ENCODE measurements at regions not wholly inside any gene's neighbourhood (a gene's known extent, or its start where the extent isn't known, plus 50 kb on each side); places are given as distances from the start of the nearest gene placed in this dataset.

DNA sequence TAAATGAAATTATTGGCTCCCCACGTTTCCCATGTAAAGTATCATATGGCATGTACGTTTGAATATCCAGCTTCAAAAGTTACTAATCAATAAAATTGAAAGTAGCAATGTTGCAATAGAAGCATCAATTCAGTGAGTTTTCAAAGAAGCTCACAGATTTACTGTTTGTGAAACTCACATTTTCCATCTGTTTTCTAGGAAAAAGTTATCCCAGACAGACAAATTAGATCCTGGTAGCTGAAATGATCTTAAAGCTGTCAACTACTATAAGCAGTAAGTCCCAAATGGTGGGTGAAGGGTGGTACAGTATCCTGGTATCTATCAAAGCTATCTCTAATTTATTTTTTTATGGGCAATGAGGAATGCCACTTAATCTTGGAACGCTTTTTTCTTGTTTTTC, 60.7 kb upstream of the MXRA5 start:
- H3K4me1 ChIP-seq (ENCODE audit: control insufficient read depth, extremely low read depth, insufficient read depth, low read length): no peaks in the 10 kb centered on the region
- no TSS peak for BruUV-seq (replicated peaks)
- no peak overlapping the region for H3K27ac ChIP-seq (ENCODE audit: insufficient read depth, low read depth, low read length)
- no peak for FAIRE-seq
- TF ChIP-seq JUN (IDR thresholded peaks at IDR 0.05; ENCODE audit: borderline replicate concordance, insufficient read depth, insufficient read length, low read depth) (no peak), POLR2AphosphoS5 (IDR thresholded peaks at IDR 0.05; ENCODE audit: insufficient read depth, low read depth, low read length) (no peak), EZH2 (IDR thresholded peaks at IDR 0.05; ENCODE audit: borderline replicate concordance, low read depth, low read length, severe bottlenecking) (no peak), FOS (IDR thresholded peaks at IDR 0.05; ENCODE audit: borderline replicate concordance, insufficient read depth, low read length) (no peak), GATA2 (IDR thresholded peaks at IDR 0.05; ENCODE audit: insufficient read depth, insufficient read length, low read depth, low read length) (no peak), MYC (IDR thresholded peaks at IDR 0.05; ENCODE audit: low read depth, low read length) (no peak), POLR2A (IDR thresholded peaks at IDR 0.05; ENCODE audit: low read depth, low read length) (no peak)
- TF ChIP-seq, protein P1, sequence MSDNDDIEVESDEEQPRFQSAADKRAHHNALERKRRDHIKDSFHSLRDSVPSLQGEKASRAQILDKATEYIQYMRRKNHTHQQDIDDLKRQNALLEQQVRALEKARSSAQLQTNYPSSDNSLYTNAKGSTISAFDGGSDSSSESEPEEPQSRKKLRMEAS (IDR thresholded peaks at IDR 0.05; ENCODE audit: insufficient read depth, insufficient read length): no peak
- TF ChIP-seq, protein P2, sequence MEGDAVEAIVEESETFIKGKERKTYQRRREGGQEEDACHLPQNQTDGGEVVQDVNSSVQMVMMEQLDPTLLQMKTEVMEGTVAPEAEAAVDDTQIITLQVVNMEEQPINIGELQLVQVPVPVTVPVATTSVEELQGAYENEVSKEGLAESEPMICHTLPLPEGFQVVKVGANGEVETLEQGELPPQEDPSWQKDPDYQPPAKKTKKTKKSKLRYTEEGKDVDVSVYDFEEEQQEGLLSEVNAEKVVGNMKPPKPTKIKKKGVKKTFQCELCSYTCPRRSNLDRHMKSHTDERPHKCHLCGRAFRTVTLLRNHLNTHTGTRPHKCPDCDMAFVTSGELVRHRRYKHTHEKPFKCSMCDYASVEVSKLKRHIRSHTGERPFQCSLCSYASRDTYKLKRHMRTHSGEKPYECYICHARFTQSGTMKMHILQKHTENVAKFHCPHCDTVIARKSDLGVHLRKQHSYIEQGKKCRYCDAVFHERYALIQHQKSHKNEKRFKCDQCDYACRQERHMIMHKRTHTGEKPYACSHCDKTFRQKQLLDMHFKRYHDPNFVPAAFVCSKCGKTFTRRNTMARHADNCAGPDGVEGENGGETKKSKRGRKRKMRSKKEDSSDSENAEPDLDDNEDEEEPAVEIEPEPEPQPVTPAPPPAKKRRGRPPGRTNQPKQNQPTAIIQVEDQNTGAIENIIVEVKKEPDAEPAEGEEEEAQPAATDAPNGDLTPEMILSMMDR (IDR thresholded peaks at IDR 0.05; ENCODE audit: extremely low read depth in 1 of 2, insufficient read depth in 1 of 2, low read depth in 1 of 2, low read length in 2 of 2): no peak
- ChIA-PET CTCF (no interaction called here), POLR2A (no interaction called here)
- no peak overlapping the region for H2AFZ ChIP-seq (ENCODE audit: low read depth, low read length)
- H3K9me1 ChIP-seq (replicated peaks; ENCODE audit: control insufficient read depth, extremely low read depth, insufficient read depth, low read length): no peaks in the 10 kb centered on the region
- H4K20me1 ChIP-seq (replicated peaks; ENCODE audit: control insufficient read depth, extremely low read depth, insufficient read depth, low read length): no peaks in the 10 kb centered on the region
- no peaks in the 10 kb centered on the region for H3K79me2 ChIP-seq (ENCODE audit: control insufficient read depth, insufficient read depth, low read length)
- no peaks in the 10 kb centered on the region for H3K9me3 ChIP-seq (replicated peaks; ENCODE audit: control insufficient read depth, insufficient read depth, low read length)
- intact Hi-C loops (cut with micrococcal nuclease): no loop called here
- DNase-seq (ENCODE audit: low read depth, low spot score): no peak
- dilution Hi-C loops (cut with MboI; ENCODE audit: extremely low pct_ligation_motif_present, low sequenced_read_pairs): no loop called here
- H3K36me3 ChIP-seq (ENCODE audit: control insufficient read depth in 2 of 2, extremely low read depth in 1 of 2, insufficient read depth in 2 of 2, low read length in 2 of 2): no peaks in the 10 kb centered on the region
- no peaks in the 10 kb centered on the region for H3K27me3 ChIP-seq (ENCODE audit: control insufficient read depth in 2 of 2, insufficient read depth in 2 of 2, low read length in 2 of 2)
- H3K4me3 ChIP-seq (replicated peaks in 1 of 3; ENCODE audit: insufficient read depth in 1 of 3, low read depth in 1 of 3, low read length in 3 of 3): no peak overlapping the region
- no peak overlapping the region for H3K9ac ChIP-seq (replicated peaks; ENCODE audit: extremely low read depth, insufficient read depth, low read length)
- H3K4me2 ChIP-seq (ENCODE audit: insufficient read depth, low read length): no peak overlapping the region
